ENCODE measurements at regions not wholly inside any gene's neighbourhood (a gene's known extent, or its start where the extent isn't known, plus 50 kb on each side); places are given as distances from the start of the nearest gene placed in this dataset.
"Not testable (repeated sequence)": the region's sequence is repeated elsewhere in the genome, so short reads cannot be mapped to it uniquely, and the experiment has no call there.

GRCh38 chr5:68679041-68679440 lies 414.8 kb upstream of the SLC30A5 start:
- peak; percentile 51 for DNase-seq

GRCh38 chr5:68680366-68680765 lies 413.4 kb upstream of the SLC30A5 start:
- DNase-seq, result no peak

GRCh38 chr5:68681929-68682328 lies 411.9 kb upstream of the SLC30A5 start:
- DNase-seq, result no peak

GRCh38 chr5:68682400-68683160 lies 411.2 kb upstream of the SLC30A5 start:
- no peak for DNase-seq

DNA sequence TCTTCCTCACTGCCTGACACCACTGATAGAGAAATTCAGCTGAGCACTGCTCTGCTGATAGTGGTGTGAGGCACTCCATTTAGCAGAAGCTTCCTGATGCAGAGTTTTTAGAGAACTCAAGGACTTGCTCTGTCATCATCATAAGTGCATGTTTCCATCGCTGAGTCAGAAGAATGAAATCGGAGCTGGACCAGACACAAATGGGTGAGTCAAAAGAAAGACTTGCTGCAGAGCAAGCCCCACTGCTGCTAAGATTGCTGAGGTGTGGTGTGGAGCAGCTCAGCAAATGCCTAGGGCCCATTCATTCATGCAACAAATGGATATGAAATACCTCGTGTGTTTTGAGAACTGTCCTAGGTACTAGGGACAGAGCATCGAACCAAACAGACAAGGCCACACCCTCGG lies 410.2 kb upstream of the SLC30A5 start:
- no peak for DNase-seq

DNA sequence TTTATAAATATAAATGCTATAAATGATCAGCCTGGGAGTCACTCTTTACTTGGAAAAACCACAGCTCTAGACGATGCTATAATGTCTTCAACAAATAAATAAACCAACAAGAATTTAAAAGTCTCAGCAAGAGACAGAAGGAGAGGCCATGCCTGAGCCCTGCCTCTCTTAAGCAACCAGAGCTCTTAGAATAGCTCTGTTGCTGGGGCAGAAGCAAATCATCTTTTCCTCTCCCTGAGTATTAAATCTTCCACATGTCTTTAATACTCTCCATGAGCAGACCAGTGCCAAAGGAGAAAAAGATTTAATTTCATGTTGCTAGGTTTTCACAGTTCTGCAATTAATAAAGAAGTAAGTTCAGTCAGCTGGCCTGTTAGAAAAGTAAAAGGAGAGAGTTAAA lies 408.0 kb upstream of the SLC30A5 start:
- DNase-seq, result no peak

DNA sequence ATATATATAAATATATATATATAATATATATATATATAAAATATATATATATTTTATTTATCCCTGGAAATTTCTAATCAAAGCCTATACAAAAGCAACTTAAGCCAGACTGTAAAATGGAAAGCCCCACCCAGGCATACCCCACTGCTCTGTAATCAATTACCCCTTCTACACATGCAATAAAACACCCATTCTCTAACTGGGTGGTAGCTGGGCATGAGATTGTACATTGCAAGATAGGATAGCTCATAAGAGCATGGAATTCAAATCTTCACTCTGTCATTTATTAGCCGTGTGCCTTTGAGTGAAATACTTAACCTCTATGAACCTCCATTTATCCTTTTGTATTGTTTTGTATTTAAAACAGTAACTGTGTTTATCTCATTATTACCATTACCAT lies 405.3 kb upstream of the SLC30A5 start:
- DNase-seq, result no peak

GRCh38 chr5:68689010-68689409 lies 404.8 kb upstream of the SLC30A5 start:
- no peak for DNase-seq

DNA sequence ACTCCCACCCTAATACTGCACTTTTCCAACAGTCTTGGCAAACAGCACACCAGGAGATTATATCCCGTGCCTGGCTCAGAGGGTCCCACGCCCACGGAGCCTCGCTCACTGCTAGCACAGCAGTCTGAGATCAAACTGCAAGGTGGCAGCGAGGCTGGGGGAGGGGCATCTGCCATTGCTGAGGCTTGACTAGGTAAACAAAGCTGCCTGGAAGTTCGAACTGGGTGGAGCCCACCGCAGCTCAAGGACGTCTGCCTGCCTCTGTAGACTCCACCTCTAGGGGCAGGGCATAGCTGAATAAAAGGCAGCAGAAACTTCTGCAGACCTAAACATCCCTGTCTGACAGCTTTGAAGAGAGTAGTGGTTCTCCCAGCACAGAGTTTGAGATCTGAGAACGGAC lies 401.9 kb upstream of the SLC30A5 start:
- not testable (repeated sequence) for DNase-seq

DNA sequence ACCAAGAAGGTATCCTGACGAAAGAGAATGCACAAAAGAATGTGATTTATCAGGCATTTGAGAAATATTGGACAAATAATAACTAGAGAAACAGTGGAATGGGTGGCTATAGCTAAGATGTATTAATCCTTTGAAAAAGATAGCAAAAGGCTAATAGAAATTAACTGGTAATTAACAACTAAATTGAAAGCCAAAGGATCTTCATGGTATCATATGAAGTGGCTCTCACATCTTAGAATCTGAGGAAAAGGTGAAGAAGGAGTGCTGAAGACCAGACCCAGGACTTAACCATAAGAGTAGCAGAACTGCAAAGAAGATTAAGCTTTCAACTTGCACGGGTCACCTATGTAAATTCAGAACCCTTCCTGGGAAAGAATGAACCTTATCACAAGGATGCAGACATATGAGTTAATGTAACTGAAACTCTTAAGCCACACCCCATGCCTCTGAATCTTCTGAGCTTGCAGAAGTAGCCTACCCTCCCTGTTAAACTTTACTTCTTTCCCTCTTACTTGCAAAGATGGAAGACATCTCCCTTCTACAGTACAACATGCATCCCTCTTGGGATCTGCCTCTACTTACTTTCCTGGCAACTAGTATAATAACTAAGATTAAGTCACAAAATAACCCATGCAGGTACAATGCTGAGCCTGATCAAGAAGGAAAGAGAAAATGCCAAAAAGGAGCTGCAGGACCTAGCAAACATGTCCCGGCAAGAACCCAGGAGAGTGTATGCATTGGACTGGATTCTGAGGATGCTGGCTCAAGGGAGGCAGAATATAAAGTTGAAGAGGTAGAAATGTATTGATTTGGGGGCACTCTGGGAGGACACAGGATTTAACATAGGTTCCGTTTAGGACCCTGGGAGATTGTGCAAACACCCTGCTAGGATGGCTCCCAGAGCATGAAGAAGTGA lies 395.5 kb upstream of the SLC30A5 start:
- DNase-seq, result peak; percentile 86

- no peak for DNase-seq
Measured at GRCh38 chr5:68699966-68700365, 393.8 kb upstream of the SLC30A5 start.

DNA sequence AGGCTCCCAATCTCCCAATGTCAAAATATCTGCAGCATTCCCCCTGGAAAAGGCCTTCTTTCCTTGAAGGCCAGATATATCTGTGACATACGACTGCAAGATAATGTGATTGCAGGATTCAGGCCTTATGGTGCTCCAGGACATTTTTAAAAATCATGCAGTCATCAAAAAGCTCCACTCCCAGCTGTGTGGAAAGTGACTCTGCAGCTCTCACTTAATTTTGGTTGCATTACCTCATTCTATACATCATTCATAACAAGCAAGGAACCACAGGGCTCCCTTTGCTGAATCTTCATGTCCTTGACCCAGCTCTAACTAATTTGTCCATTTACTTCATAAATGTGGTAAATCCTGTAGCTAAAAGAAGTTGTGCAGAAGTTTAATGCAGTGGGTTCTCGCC lies 386.2 kb upstream of the SLC30A5 start:
- no peak for DNase-seq

DNA sequence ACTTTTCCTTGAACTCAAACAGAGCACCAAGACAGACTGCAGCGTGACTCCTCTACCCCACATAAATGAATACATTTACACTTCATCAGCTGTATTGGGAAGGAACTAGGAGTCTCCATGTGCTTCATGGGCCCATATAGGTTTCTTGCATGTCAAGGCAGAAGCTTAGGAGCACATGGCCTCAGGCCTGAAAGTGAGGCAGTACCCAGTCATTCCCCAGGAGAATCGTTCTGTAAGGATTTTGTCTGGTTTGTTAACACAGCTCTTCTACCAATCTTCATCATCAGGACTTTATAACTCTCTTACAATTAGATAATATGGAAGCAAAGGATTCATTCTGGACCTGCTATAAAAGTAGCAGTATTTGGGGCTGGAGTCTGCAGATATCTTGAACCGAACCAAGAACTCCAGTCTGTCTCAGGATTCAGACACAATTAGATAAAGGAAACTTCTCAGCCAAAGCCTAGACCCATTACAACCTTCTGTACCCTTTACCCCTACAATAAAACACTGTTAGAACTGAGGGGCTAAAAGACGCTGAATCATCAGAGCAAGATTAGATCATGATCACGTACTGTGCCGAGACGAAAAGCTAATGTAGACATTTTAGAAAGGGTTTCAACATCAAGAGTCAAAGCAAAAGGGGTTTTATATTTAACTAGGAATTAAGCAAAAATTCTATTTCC lies 385.5 kb upstream of the SLC30A5 start:
- DNase-seq, result peak; percentile 30

- DNase-seq, result no peak
Measured at GRCh38 chr5:68708842-68709170, 385.0 kb upstream of the SLC30A5 start.

DNA sequence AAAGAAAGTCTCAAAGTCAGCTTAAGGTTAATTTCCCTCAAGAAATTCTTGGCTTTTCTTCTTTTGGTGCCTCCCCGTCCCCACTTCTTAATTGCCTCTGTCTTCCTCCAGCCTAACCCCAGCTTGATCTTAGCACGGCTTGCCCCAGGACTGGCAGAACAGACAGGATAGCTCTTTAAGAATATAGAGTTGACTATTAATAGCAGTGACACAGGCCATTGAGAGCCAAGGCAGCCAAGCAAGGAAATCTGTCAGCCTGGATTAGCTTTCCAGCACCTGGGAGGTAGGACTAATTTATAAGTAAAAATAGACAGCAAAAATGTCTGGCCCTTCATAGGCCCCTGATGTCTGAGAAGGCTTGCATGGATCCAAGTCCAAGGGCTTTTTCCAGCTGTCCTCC lies 384.6 kb upstream of the SLC30A5 start:
- no peak for DNase-seq

GRCh38 chr5:68710514-68710913 lies 383.3 kb upstream of the SLC30A5 start:
- no peak for DNase-seq

- DNase-seq, result no peak
Measured at GRCh38 chr5:68711293-68712200, 382.3 kb upstream of the SLC30A5 start.

GRCh38 chr5:68714810-68715209 lies 379.0 kb upstream of the SLC30A5 start:
- DNase-seq, result no peak

DNA sequence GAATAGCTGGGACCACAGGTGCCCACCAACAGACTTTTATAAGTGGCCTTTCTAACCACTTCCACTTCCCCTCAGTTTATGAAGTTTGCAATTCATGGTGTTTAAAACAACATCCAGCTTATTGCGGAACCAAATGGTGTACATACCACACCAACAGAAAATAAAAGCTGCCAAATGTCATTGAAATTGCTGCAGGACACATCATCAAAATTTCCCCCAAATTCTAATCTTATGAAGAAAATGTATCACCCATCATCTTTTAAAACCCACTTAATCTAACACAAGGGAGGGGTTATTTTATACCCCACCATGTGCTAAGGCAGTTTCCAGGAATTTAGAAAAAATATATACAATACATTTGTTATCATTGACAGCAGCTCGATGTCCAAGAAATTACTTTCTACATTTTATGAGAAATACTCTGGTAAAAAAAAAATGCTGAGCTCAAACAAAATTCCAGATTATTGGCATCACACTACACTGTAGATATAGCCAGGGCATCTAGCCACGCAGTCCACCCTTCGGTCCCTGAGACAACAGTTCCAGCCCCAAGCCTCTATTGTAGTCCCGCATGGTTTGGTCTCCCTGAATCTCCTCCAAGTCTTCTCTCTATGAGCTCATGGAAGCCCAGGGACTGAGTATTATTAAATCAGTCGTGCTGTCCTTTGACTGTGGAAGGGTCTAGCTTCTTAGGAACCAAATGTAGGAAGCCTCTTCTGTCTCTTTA lies 372.8 kb upstream of the SLC30A5 start:
- DNase-seq, result no peak

DNA sequence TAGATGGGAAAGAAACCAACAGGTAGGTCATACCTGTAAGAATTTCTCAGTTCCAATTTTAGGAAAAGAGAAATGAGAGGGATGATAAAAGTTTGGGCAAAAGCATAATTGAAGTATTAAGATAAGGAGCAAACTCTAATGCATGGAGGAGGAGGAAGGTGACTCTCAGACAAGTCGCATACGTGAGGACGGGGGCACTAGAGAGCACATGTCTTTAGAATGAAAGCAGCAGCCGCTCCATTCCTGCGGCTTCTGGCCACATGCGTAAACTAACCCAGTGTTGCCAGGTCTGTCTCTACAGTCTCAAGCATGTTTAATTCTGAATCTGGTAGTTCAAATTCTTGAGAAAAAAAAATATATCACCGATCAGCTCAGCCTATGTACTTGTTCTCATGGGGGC lies 371.5 kb upstream of the SLC30A5 start:
- DNase-seq, result no peak

GRCh38 chr5:68725905-68726683 lies 367.7 kb upstream of the SLC30A5 start:
- DNase-seq, result no peak

Measured in OCI-M1 (cell line).